Adrenal gland (tissue), 5 donors: ENCODE measurements at regions not wholly inside any gene's neighbourhood (a gene's known extent, or its start where the extent isn't known, plus 50 kb on each side); places are given as distances from the start of the nearest gene placed in this dataset.
"Not testable (repeated sequence)": the region's sequence is repeated elsewhere in the genome, so short reads cannot be mapped to it uniquely, and the experiment has no call there.

Experiments used
- CTCF ChIP-seq, 6 experiments: fragments of 450-650 bp in 4 of 6; fragments of 200-600 bp in 2 of 6; sonication (generic) in 1 of 6; IDR thresholded peaks; 1 replicate in 5 of 6; 2 replicates in 1 of 6; pipeline versions ENCODE4 v1.5.1 to v1.8.0; 2016 to 2021; ENCODE audit warnings: antibody characterized with exemption in 6 of 6, mild to moderate bottlenecking in 2 of 6, moderate library complexity in 1 of 6
- POLR2A ChIP-seq, 2 donors: fragments of 450-650 bp; IDR thresholded peaks; one replicate each; pipeline ENCODE4 v1.6.1; 2017; ENCODE audit warnings: antibody characterized with exemption in 2 of 2, mild to moderate bottlenecking in 2 of 2, moderate library complexity in 1 of 2
- donor health status: DM: no; HTN: no; CAD: no.

GRCh38 chr16:15192197-15192596 is 98.1 kb upstream of the RRN3 start:
- not testable (repeated sequence) for TF ChIP-seq CTCF, POLR2A (IDR thresholded peaks at IDR 0.05)
